VCaP (cell line): ENCODE measurements at regions not wholly inside any gene's neighbourhood (a gene's known extent, or its start where the extent isn't known, plus 50 kb on each side); places are given as distances from the start of the nearest gene placed in this dataset.

Experiments
- H3K27ac ChIP-seq: fragments of 450-650 bp; 2 replicates; pipeline ENCODE4 v1.5.1; 2017
- TF ChIP-seq, protein P1 (sequence below): fragments of 450-650 bp; conservative IDR thresholded peaks from 2 replicates; pipeline ENCODE4 v1.5.1; 2017; ENCODE audit warnings: mild to moderate bottlenecking, moderate library complexity

DNA sequence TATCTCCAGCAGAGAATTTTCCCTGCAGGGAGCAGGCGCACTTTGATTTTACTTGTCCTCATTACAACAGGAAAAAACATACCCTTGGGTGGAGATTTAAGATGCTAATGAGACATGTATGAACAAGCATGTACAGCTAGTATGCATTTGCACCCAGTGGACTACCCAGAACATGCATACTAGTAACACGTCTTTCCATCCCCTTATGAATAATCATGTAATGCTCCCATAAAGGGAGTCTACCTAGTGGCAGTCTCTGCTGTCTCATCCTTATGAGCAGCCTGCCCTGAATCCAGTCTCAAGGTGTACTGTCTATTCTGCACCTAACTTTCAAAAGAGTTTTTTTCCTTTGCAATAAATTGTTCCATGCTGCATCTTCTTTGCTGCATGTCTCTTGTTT is 1222.0 kb downstream of the ROBO1 start:
- H3K27ac ChIP-seq: no peak overlapping the region
- TF ChIP-seq, protein P1, sequence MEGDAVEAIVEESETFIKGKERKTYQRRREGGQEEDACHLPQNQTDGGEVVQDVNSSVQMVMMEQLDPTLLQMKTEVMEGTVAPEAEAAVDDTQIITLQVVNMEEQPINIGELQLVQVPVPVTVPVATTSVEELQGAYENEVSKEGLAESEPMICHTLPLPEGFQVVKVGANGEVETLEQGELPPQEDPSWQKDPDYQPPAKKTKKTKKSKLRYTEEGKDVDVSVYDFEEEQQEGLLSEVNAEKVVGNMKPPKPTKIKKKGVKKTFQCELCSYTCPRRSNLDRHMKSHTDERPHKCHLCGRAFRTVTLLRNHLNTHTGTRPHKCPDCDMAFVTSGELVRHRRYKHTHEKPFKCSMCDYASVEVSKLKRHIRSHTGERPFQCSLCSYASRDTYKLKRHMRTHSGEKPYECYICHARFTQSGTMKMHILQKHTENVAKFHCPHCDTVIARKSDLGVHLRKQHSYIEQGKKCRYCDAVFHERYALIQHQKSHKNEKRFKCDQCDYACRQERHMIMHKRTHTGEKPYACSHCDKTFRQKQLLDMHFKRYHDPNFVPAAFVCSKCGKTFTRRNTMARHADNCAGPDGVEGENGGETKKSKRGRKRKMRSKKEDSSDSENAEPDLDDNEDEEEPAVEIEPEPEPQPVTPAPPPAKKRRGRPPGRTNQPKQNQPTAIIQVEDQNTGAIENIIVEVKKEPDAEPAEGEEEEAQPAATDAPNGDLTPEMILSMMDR: no peak
